ENCODE measurements at regions not wholly inside any gene's neighbourhood (a gene's known extent, or its start where the extent isn't known, plus 50 kb on each side); places are given as distances from the start of the nearest gene placed in this dataset.

GRCh38 chr2:238638100-238638981 lies 209.5 kb upstream of the TWIST2 start:
- H3K4me1 Mint-ChIP-seq (ENCODE audit: low read depth), result peaks cover 9% of the 10 kb centered on the region
- H3K36me3 Mint-ChIP-seq (ENCODE audit: low read depth), result no peaks in the 10 kb centered on the region
- H3K27ac Mint-ChIP-seq (ENCODE audit: unreplicated experiment), result no peak overlapping the region
- H3K9me3 Mint-ChIP-seq (ENCODE audit: low read depth), result no peaks in the 10 kb centered on the region
- TF ChIP-seq CTCF (IDR thresholded peaks at IDR 0.05), result no peak
- no peak for DNase-seq (ENCODE audit: low spot score)
- no peak overlapping the region for H3K4me3 Mint-ChIP-seq (ENCODE audit: unreplicated experiment)
- peaks cover 19% of the 10 kb centered on the region for H3K27me3 Mint-ChIP-seq (ENCODE audit: low read depth)

GRCh38 chr2:238638982-238639628 lies 208.8 kb upstream of the TWIST2 start:
- TF ChIP-seq CTCF (IDR thresholded peaks at IDR 0.05), result no peak
- H3K4me3 Mint-ChIP-seq (ENCODE audit: unreplicated experiment), result no peak overlapping the region
- no peaks in the 10 kb centered on the region for H3K36me3 Mint-ChIP-seq (ENCODE audit: low read depth)
- H3K9me3 Mint-ChIP-seq (ENCODE audit: low read depth), result no peaks in the 10 kb centered on the region
- H3K4me1 Mint-ChIP-seq (ENCODE audit: low read depth), result peaks cover 10% of the 10 kb centered on the region
- H3K27me3 Mint-ChIP-seq (ENCODE audit: low read depth), result peaks cover 18% of the 10 kb centered on the region
- DNase-seq (ENCODE audit: low spot score), result no peak
- H3K27ac Mint-ChIP-seq (ENCODE audit: unreplicated experiment), result no peak overlapping the region

- H3K9me3 Mint-ChIP-seq (ENCODE audit: low read depth), result no peaks in the 10 kb centered on the region
- no peak for DNase-seq (ENCODE audit: low spot score)
- H3K27ac Mint-ChIP-seq (ENCODE audit: unreplicated experiment), result no peak overlapping the region
- peaks cover 18% of the 10 kb centered on the region for H3K27me3 Mint-ChIP-seq (ENCODE audit: low read depth)
- peaks cover 18% of the 10 kb centered on the region for H3K4me1 Mint-ChIP-seq (ENCODE audit: low read depth)
- no peak for TF ChIP-seq CTCF (IDR thresholded peaks at IDR 0.05)
- H3K4me3 Mint-ChIP-seq (ENCODE audit: unreplicated experiment), result no peak overlapping the region
- H3K36me3 Mint-ChIP-seq (ENCODE audit: low read depth), result no peaks in the 10 kb centered on the region
These were observed 207.4 kb upstream of the TWIST2 start for GRCh38 chr2:238640486-238640885.

GRCh38 chr2:238642973-238643372 lies 204.9 kb upstream of the TWIST2 start:
- H3K4me3 Mint-ChIP-seq (ENCODE audit: unreplicated experiment), result no peak overlapping the region
- peaks cover 10% of the 10 kb centered on the region for H3K4me1 Mint-ChIP-seq (ENCODE audit: low read depth)
- H3K36me3 Mint-ChIP-seq (ENCODE audit: low read depth), result no peaks in the 10 kb centered on the region
- peaks cover 18% of the 10 kb centered on the region for H3K27me3 Mint-ChIP-seq (ENCODE audit: low read depth)
- no peak overlapping the region for H3K27ac Mint-ChIP-seq (ENCODE audit: unreplicated experiment)
- no peak for TF ChIP-seq CTCF (IDR thresholded peaks at IDR 0.05)
- H3K9me3 Mint-ChIP-seq (ENCODE audit: low read depth), result no peaks in the 10 kb centered on the region
- DNase-seq (ENCODE audit: low spot score), result no peak

- TF ChIP-seq CTCF (IDR thresholded peaks at IDR 0.05), result no peak
- H3K27me3 Mint-ChIP-seq (ENCODE audit: low read depth), result peaks cover 15% of the 10 kb centered on the region
- no peak overlapping the region for H3K4me3 Mint-ChIP-seq (ENCODE audit: unreplicated experiment)
- no peaks in the 10 kb centered on the region for H3K9me3 Mint-ChIP-seq (ENCODE audit: low read depth)
- DNase-seq (ENCODE audit: low spot score), result no peak
- H3K4me1 Mint-ChIP-seq (ENCODE audit: low read depth), result peaks cover 10% of the 10 kb centered on the region
- no peaks in the 10 kb centered on the region for H3K36me3 Mint-ChIP-seq (ENCODE audit: low read depth)
- no peak overlapping the region for H3K27ac Mint-ChIP-seq (ENCODE audit: unreplicated experiment)
These were observed 204.4 kb upstream of the TWIST2 start for GRCh38 chr2:238643400-238643907.
